A549 (cell line): ENCODE measurements at regions not wholly inside any gene's neighbourhood (a gene's known extent, or its start where the extent isn't known, plus 50 kb on each side); places are given as distances from the start of the nearest gene placed in this dataset.

ENCODE experiments used
- ATAC-seq, 2 experiments: fragments of 200-7000 bp in 1 of 2; fragments of >200 bp in 1 of 2; cut with Nextera tagmentation in 1 of 2; cut with Tn5 transposase in 1 of 2; 3 replicates each; pipeline versions ENCODE4 v1.8.0 to v1.9.1; 2018 to 2020; ENCODE audit warnings: mild to moderate bottlenecking in 1 of 2, moderate library complexity in 1 of 2
- CTCF ChIA-PET: fragments of 300-600 bp; sonication (Branson Sonifier 250); formaldehyde crosslinking; extraction: SDS; loops from one replicate; lab custom pipeline; 2021; ENCODE audit warnings: antibody characterized with exemption, inconsistent platforms; lab: Yijun Ruan, JAX
- POLR2A ChIA-PET: fragments of 350-600 bp; formaldehyde crosslinking; extraction: SDS; loops from one replicate; lab custom pipeline; 2021; ENCODE audit warnings: antibody characterized with exemption, inconsistent platforms; lab: Yijun Ruan, JAX
- DNase-seq, 2 experiments: peaks; one replicate each; pipeline versions ENCODE4 v3.0.0 to v3.0.0-alpha.2; 2011 to 2016; ENCODE audit warnings: low read depth in 1 of 2, low spot score in 1 of 2
- FAIRE-seq: peaks from 2 replicates; lab custom pipeline; 2011; peaks lifted over from hg19 to GRCh38; lab: Jason Lieb, UNC
- H3K27ac ChIP-seq, 2 experiments: fragments of >200 bp; sonication (Bioruptor Twin); formaldehyde crosslinking; 3 replicates each; pipeline ENCODE4 v1.5.1; 2016 to 2017
- H3K4me1 ChIP-seq: fragments of >200 bp; sonication (Bioruptor Twin); formaldehyde crosslinking; 3 replicates; pipeline ENCODE4 v1.6.1; 2016
- H3K4me2 ChIP-seq: fragments of >200 bp; sonication (Bioruptor Twin); formaldehyde crosslinking; 3 replicates; pipeline ENCODE4 v1.6.1; 2016
- H3K4me3 ChIP-seq: fragments of >200 bp; sonication (Bioruptor Twin); formaldehyde crosslinking; 3 replicates; pipeline ENCODE4 v1.5.1; 2016
- H3K9me3 ChIP-seq: fragments of >200 bp; sonication (Bioruptor Twin); formaldehyde crosslinking; 3 replicates; pipeline ENCODE4 v1.6.1; 2016
- CEBPB ChIP-seq, 2 experiments: fragments of >200 bp in 1 of 2; sonication (Bioruptor Twin) in 1 of 2; formaldehyde crosslinking in 1 of 2; IDR thresholded peaks; 2 replicates each; pipeline ENCODE4 v1.6.1; 2012 to 2016
- CHD2 ChIP-seq: fragments of 150-350 bp; IDR thresholded peaks from 2 replicates; pipeline ENCODE4 v1.6.1; 2014; ENCODE audit warnings: low read length; ENCODE audit not compliant: partially characterized antibody
- CHD4 ChIP-seq: fragments of 200-600 bp; sonication (generic); IDR thresholded peaks from 2 replicates; pipeline ENCODE4 v1.6.1; 2016; ENCODE audit warnings: antibody characterized with exemption, mild to moderate bottlenecking, borderline replicate concordance
- EP300 ChIP-seq, 2 experiments: fragments of >200 bp; sonication (Bioruptor Twin); formaldehyde crosslinking; IDR thresholded peaks; 2 replicates in 1 of 2; 3 replicates in 1 of 2; pipeline ENCODE4 v1.6.1; 2016 to 2017
- FOSB ChIP-seq: fragments of 250-450 bp; sonication (Bioruptor Pico); IDR thresholded peaks from 2 replicates; pipeline ENCODE4 v1.5.0; 2020; ENCODE audit warnings: mild to moderate bottlenecking, moderate library complexity
- GATA3 ChIP-seq: IDR thresholded peaks from 2 replicates; pipeline ENCODE4 v1.6.1; 2012; ENCODE audit warnings: borderline replicate concordance
- HDAC2 ChIP-seq: fragments of 200-600 bp; sonication (generic); IDR thresholded peaks from 2 replicates; pipeline ENCODE4 v1.6.1; 2016
- HOXA7 ChIP-seq: fragments of 250-450 bp; sonication (Bioruptor Pico); IDR thresholded peaks from 2 replicates; pipeline ENCODE4 v1.5.0; 2020; ENCODE audit warnings: mild to moderate bottlenecking, moderate library complexity
- HOXB13 ChIP-seq: fragments of 250-450 bp; sonication (Bioruptor Pico); IDR thresholded peaks from 2 replicates; pipeline ENCODE4 v1.5.0; 2020; ENCODE audit warnings: low read depth, mild to moderate bottlenecking, moderate library complexity
- JUNB ChIP-seq: fragments of >200 bp; sonication (Bioruptor Twin); formaldehyde crosslinking; IDR thresholded peaks from 2 replicates; pipeline ENCODE4 v1.6.1; 2016
- KDM1A ChIP-seq: fragments of 200-600 bp; sonication (generic); IDR thresholded peaks from 2 replicates; pipeline ENCODE4 v1.6.1; 2016; ENCODE audit warnings: low read depth, mild to moderate bottlenecking
- MAZ ChIP-seq: fragments of 150-350 bp; IDR thresholded peaks from 2 replicates; pipeline ENCODE4 v1.6.1; 2014; ENCODE audit warnings: antibody characterized with exemption, low read depth, low read length, borderline replicate concordance
- NFE2L2 ChIP-seq: fragments of 150-350 bp; conservative IDR thresholded peaks from 2 replicates; pipeline ENCODE4 v1.6.1; 2014; ENCODE audit warnings: low read length
- NR3C1 ChIP-seq: fragments of >200 bp; sonication (Bioruptor Twin); formaldehyde crosslinking; IDR thresholded peaks from 3 replicates; pipeline ENCODE4 v1.6.1; 2017
- PHF8 ChIP-seq: fragments of 200-600 bp; sonication (generic); IDR thresholded peaks from 2 replicates; pipeline ENCODE4 v1.6.1; 2016; ENCODE audit warnings: low read depth, mild to moderate bottlenecking, antibody characterized with exemption, moderate library complexity, borderline replicate concordance
- POLR2A ChIP-seq: IDR thresholded peaks from 2 replicates; pipeline ENCODE4 v1.6.1; 2012; ENCODE audit warnings: mild to moderate bottlenecking, low read length
- POLR2AphosphoS2 ChIP-seq: conservative IDR thresholded peaks from 2 replicates; pipeline ENCODE4 v1.6.1; 2012; ENCODE audit warnings: low read length, improper control_type of control experiment, inconsistent platforms
- RAD21 ChIP-seq, 2 experiments: fragments of >200 bp in 1 of 2; sonication (Bioruptor Twin) in 1 of 2; formaldehyde crosslinking in 1 of 2; IDR thresholded peaks in 1 of 2; conservative IDR thresholded peaks in 1 of 2; 2 replicates in 1 of 2; 3 replicates in 1 of 2; pipeline ENCODE4 v1.6.1; 2012 to 2018; ENCODE audit warnings: inconsistent platforms in 1 of 2
- RARB ChIP-seq: fragments of 250-450 bp; sonication (Bioruptor Pico); IDR thresholded peaks from 2 replicates; pipeline ENCODE4 v1.8.0; 2021; ENCODE audit warnings: mild to moderate bottlenecking, moderate library complexity
- TFCP2L1 ChIP-seq: fragments of 250-450 bp; sonication (Bioruptor Pico); IDR thresholded peaks from 2 replicates; pipeline ENCODE4 v1.5.0; 2021; ENCODE audit warnings: mild to moderate bottlenecking
- TP53 ChIP-seq: fragments of 250-450 bp; sonication (Bioruptor Pico); IDR thresholded peaks from 2 replicates; pipeline ENCODE4 v1.5.0; 2021; ENCODE audit warnings: mild to moderate bottlenecking, moderate library complexity
- ZFP36 ChIP-seq: fragments of 450-650 bp; IDR thresholded peaks from 2 replicates; pipeline ENCODE4 v1.6.1; 2014; ENCODE audit warnings: borderline replicate concordance; ENCODE audit not compliant: partially characterized antibody
- WGBS: methylation state at CpG from one replicate; pipeline ENCODE4 v1.1.6; 2017; ENCODE audit errors: missing lambda C conversion rate; 5-methylcytosine and 5-hydroxymethylcytosine counted together
- TF ChIP-seq, protein P1 (sequence below): fragments of 250-450 bp; sonication (Bioruptor Pico); IDR thresholded peaks from 2 replicates; pipeline ENCODE4 v1.5.0; 2020; ENCODE audit warnings: low read depth, mild to moderate bottlenecking, moderate library complexity
- TF ChIP-seq, protein P2 (sequence below): fragments of 150-350 bp; IDR thresholded peaks from 2 replicates; pipeline ENCODE4 v1.6.1; 2014; ENCODE audit warnings: low read depth, mild to moderate bottlenecking, low read length
- TF ChIP-seq, protein P3 (sequence below): fragments of 450-650 bp; IDR thresholded peaks from 2 replicates; pipeline ENCODE4 v1.6.1; 2014; ENCODE audit warnings: antibody characterized with exemption
- TF ChIP-seq, protein P4 (sequence below): fragments of >200 bp; sonication (Bioruptor Twin); formaldehyde crosslinking; IDR thresholded peaks from 3 replicates; pipeline ENCODE4 v1.6.1; 2016

DNA sequence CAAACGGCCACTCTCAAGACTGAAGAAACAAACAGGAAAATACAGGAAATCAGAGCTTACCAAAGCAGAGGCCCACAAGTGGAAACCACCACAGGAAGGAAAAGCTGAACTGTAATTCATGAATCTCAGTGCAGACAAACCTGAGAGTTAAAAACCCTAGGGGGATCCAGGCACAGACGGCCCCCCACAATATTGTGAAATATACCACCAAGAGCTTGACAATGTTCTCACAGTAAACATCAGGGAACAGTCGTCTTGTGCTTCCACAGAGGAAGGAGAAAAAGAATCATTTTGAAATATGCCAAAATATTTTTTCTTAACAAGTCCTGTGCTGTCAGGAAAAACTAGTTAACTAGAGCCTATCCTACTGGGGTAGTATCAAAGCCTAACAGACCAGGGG lies 68.2 kb upstream of the NRG3 start:
- no peak overlapping the region for H3K4me3 ChIP-seq
- no peaks in the 10 kb centered on the region for H3K4me1 ChIP-seq
- no peak overlapping the region for H3K27ac ChIP-seq
- H3K4me2 ChIP-seq, result no peak overlapping the region
- FAIRE-seq, result no peak
- H3K9me3 ChIP-seq, result no peaks in the 10 kb centered on the region
- 0% methylated on average over 3 of the region's 3 CpGs for WGBS
- DNase-seq, result no peak
- TF ChIP-seq EP300 (IDR thresholded peaks at IDR 0.05), result no peak
- no peak for TF ChIP-seq CHD4
- no peak for TF ChIP-seq NFE2L2
- no peak for TF ChIP-seq ZFP36
- no peak for TF ChIP-seq HDAC2
- TF ChIP-seq GATA3, result no peak
- no peak for TF ChIP-seq KDM1A
- TF ChIP-seq, protein P1, sequence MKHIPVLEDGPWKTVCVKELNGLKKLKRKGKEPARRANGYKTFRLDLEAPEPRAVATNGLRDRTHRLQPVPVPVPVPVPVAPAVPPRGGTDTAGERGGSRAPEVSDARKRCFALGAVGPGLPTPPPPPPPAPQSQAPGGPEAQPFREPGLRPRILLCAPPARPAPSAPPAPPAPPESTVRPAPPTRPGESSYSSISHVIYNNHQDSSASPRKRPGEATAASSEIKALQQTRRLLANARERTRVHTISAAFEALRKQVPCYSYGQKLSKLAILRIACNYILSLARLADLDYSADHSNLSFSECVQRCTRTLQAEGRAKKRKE, result no peak
- no peak for TF ChIP-seq HOXA7 (CRISPR knock-in tag)
- TF ChIP-seq CHD2, result no peak
- no peak for TF ChIP-seq RARB (CRISPR knock-in tag)
- POLR2A ChIA-PET, result no interaction called here
- CTCF ChIA-PET, result no interaction called here
- no peak for ATAC-seq

DNA sequence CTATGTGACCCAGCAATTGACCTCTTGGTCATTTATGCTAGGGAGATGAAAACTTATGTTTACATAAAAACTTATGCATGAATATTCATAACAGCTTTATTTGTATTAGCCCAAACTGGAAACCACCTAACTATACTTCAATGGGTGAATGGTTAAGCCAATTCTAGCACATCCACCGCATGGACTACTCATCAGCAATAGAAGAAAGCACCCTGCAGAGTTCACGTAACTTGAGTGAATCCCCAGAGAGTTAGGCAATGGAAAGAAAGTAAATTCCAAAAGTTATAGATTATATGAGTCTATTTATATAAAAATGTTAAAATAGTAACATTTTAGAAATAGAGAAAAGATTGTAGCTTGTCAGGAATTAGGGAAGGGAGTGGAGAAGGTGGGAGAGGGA lies 60.2 kb upstream of the NRG3 start:
- ChIA-PET CTCF (no interaction called here), POLR2A (no interaction called here)
- Histone ChIP-seq H3K4me1 (no peaks in the 10 kb centered on the region), H3K4me3 (no peak overlapping the region), H3K4me2 (no peak overlapping the region), H3K9me3 (no peaks in the 10 kb centered on the region; the same call in 2 of the 3 replicates), H3K27ac (no peak overlapping the region)
- no peak for TF ChIP-seq PHF8
- TF ChIP-seq CEBPB (IDR thresholded peaks at IDR 0.05), result no peak
- TF ChIP-seq, protein P1, result no peak
- TF ChIP-seq NR3C1, result no peak
- TF ChIP-seq, protein P2, sequence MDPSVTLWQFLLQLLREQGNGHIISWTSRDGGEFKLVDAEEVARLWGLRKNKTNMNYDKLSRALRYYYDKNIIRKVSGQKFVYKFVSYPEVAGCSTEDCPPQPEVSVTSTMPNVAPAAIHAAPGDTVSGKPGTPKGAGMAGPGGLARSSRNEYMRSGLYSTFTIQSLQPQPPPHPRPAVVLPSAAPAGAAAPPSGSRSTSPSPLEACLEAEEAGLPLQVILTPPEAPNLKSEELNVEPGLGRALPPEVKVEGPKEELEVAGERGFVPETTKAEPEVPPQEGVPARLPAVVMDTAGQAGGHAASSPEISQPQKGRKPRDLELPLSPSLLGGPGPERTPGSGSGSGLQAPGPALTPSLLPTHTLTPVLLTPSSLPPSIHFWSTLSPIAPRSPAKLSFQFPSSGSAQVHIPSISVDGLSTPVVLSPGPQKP, result no peak
- TF ChIP-seq, protein P3, sequence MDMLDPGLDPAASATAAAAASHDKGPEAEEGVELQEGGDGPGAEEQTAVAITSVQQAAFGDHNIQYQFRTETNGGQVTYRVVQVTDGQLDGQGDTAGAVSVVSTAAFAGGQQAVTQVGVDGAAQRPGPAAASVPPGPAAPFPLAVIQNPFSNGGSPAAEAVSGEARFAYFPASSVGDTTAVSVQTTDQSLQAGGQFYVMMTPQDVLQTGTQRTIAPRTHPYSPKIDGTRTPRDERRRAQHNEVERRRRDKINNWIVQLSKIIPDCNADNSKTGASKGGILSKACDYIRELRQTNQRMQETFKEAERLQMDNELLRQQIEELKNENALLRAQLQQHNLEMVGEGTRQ, result no peak
- no peak for TF ChIP-seq RAD21 (conservative IDR thresholded peaks at IDR 0.05 in 1 of 2, IDR thresholded peaks at IDR 0.05 in 1 of 2)
- TF ChIP-seq POLR2A, result no peak
- TF ChIP-seq, protein P4, sequence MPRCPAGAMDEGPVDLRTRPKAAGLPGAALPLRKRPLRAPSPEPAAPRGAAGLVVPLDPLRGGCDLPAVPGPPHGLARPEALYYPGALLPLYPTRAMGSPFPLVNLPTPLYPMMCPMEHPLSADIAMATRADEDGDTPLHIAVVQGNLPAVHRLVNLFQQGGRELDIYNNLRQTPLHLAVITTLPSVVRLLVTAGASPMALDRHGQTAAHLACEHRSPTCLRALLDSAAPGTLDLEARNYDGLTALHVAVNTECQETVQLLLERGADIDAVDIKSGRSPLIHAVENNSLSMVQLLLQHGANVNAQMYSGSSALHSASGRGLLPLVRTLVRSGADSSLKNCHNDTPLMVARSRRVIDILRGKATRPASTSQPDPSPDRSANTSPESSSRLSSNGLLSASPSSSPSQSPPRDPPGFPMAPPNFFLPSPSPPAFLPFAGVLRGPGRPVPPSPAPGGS, result no peak
- TF ChIP-seq JUNB, result no peak
- no peak for TF ChIP-seq TP53 (CRISPR knock-in tag)
- no peak for TF ChIP-seq POLR2AphosphoS2
- no peak for TF ChIP-seq TFCP2L1 (CRISPR knock-in tag)
- TF ChIP-seq FOSB (CRISPR knock-in tag), result no peak
- no peak for TF ChIP-seq CHD2
- TF ChIP-seq CHD4, result no peak
- TF ChIP-seq HDAC2, result no peak
- no peak for TF ChIP-seq MAZ
- no peak for TF ChIP-seq HOXB13
- DNase-seq (no peak), FAIRE-seq (no peak), ATAC-seq (no peak)
- 0% methylated on average over 2 of the region's 2 CpGs for WGBS
